Urinary bladder (tissue), 3 donors: ENCODE measurements at regions not wholly inside any gene's neighbourhood (a gene's known extent, or its start where the extent isn't known, plus 50 kb on each side); places are given as distances from the start of the nearest gene placed in this dataset.

ENCODE experiments used
- DNase-seq: peaks from one replicate; pipeline ENCODE4 v3.0.0-alpha.2; 2015; ENCODE audit errors: extremely low spot score
- H3K27ac ChIP-seq: one replicate; pipeline ENCODE4 v1.5.1; 2013; ENCODE audit warnings: low read depth, mild to moderate bottlenecking, moderate library complexity
- H3K36me3 ChIP-seq: one replicate; pipeline ENCODE4 v1.6.1; 2013; ENCODE audit warnings: mild to moderate bottlenecking, moderate library complexity; ENCODE audit not compliant: insufficient read depth
- H3K4me1 ChIP-seq: one replicate; pipeline ENCODE4 v1.6.1; 2013; ENCODE audit warnings: mild to moderate bottlenecking, moderate library complexity; ENCODE audit not compliant: insufficient read depth
- H3K4me3 ChIP-seq: one replicate; pipeline ENCODE4 v1.5.1; 2013; ENCODE audit warnings: low read depth, low read length
- WGBS: extraction: QIAGEN DNeasy Blood & Tissue Kit; methylation state at CpG from one replicate; pipeline ENCODE4 v1.1.7; 2013; 5-methylcytosine and 5-hydroxymethylcytosine counted together
- donor health status: healthy with polysubstance abuse.
- donor health status: healthy.

DNA sequence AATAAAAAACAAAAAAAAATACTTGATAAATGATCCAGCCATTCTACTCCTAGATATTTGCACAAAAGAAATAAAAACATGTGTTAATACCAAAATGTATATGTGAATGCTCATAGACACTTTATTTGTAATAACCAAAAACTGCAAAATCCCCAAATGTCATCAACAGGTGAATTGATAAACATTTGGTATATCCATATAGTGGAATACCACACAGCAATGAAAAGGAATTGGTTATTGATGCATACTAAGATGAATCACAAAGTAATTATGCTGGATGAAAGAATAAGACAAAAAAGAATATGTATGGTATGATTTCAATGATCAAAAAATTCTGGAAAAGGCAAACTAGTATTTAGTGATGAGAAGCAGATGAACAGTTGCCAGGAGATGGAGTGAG, 124.7 kb upstream of the VASH1 start:
- Histone ChIP-seq H3K4me1 (no peaks in the 10 kb centered on the region), H3K36me3 (no peaks in the 10 kb centered on the region), H3K27ac (no peak overlapping the region), H3K4me3 (no peak overlapping the region)
- DNase-seq, result no peak

DNA sequence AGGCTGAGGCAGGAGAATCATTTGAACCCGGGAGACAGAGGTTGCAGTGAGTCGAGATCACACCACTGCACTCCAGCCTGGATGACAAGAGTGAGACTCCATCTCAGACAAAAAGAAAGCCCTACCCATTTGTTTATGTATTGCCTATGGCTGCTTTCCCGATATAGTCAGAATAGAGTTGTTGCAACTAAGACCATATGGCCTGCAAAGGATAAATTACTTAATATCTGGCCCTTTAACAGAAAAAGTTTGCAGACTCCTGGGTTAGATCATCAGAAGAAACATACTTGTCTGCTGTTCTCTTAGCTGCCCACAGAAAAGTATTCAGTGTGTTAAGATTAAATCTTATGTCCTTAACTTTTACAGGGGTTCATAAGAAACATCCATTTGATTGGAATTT, 122.4 kb upstream of the VASH1 start:
- no peak overlapping the region for H3K4me3 ChIP-seq
- H3K4me1 ChIP-seq, result no peaks in the 10 kb centered on the region
- no peak overlapping the region for H3K27ac ChIP-seq
- DNase-seq, result no peak
- H3K36me3 ChIP-seq, result no peaks in the 10 kb centered on the region
- WGBS, result 64% methylated on average over 3 of the region's 3 CpGs

DNA sequence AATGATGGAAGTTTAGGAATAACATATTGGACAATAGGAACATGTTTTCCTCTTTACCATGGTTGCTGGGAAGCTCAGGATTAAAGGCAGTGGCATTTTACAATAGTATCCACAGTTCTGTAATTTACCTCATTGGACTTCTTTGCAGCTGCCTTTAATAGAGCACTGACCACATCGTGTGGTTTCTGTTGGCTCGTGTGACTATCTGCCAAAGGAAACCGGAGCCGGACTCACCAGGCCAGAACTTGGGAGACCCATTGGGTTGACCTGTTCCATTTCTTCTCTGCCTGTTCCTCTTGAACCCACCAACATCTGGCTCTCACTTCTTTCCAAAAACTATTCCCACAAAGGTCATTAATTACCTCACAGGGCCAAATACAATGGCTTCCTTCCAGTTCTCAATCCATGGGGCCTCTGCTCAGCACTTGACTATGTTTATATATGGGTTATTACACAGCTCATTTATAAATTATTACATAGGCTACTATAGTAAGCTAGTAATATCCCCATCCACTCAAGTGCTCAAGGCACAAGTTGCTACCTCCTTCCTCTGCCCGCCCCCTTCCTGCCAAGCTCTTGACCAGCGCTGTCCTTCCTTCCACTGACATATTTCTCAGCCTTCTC, 121.5 kb upstream of the VASH1 start:
- no peak for DNase-seq
- WGBS, result 90% methylated on average over 5 of the region's 6 CpGs
- Histone ChIP-seq H3K27ac (no peak overlapping the region), H3K4me3 (no peak overlapping the region), H3K36me3 (no peaks in the 10 kb centered on the region), H3K4me1 (no peaks in the 10 kb centered on the region)

DNA sequence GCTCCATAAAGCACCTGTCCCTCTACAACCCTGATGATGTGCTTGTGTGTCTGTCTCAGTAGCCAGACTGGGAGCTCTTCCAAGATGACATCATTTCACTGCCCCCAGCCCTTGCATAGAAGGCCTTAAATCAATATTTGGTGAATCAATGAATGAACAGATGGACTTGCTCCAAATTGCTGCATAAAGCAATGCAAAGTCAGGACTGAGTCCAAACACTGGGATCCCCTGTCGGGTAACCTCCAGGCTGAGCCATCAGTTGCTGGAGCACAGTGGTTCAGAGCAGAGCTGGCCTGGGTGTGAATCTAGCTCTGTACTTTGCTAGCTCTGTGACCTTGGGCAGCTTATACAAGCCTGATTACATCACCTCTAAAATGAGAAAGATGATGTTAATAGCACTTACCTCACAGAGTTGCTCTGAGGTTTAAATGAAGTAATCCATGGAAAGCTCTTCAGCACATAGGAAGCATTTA, 120.3 kb upstream of the VASH1 start:
- Histone ChIP-seq H3K4me3 (no peak overlapping the region), H3K4me1 (no peaks in the 10 kb centered on the region), H3K27ac (no peak overlapping the region), H3K36me3 (no peaks in the 10 kb centered on the region)
- 51% methylated on average over 1 of the region's 1 CpG for WGBS
- DNase-seq, result no peak

DNA sequence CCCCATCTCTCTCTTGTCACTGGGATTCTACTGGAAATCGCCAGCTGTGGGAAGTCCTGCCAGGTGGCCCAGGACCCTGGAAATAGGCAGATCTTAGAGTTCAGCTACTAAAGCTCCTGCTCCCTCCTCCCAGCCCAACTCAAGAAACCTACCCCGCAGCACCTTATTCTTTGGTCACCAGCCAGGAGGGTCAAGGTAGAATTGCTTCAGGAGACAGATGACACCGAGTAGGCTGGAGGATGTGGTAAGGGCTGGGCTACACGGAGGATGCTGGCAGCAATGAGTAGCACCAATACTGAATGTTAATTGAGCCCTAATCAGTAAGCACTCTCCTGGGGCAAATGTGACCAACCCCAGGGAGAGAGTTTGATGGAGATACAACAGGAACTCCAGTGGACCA, 119.7 kb upstream of the VASH1 start:
- Histone ChIP-seq H3K4me1 (no peaks in the 10 kb centered on the region), H3K4me3 (no peak overlapping the region), H3K36me3 (no peaks in the 10 kb centered on the region), H3K27ac (no peak overlapping the region)
- 72% methylated on average over 4 of the region's 4 CpGs for WGBS
- DNase-seq, result no peak

DNA sequence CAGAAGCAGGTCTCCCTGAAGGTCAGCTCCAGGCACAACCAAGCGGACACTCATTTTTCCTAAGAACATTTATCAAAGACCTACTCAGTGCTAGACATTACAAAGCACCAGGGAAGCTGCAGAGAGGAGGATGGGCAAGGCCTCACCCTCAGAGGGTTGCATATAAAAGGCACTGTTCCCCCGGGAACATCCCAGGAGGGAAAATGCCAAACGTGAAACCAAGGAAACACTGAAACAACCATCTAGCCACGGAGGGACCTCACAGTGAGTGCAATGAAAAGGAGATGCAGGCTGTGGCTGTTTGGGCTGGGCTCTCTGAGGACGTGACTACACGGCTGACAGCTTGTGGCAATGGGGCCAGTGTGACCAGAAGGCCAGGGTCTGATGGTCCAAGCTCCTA, 117.4 kb upstream of the VASH1 start:
- Histone ChIP-seq H3K27ac (no peak overlapping the region), H3K36me3 (no peaks in the 10 kb centered on the region), H3K4me1 (no peaks in the 10 kb centered on the region), H3K4me3 (no peak overlapping the region)
- WGBS, result 60% methylated on average over 6 of the region's 6 CpGs
- DNase-seq, result no peak

DNA sequence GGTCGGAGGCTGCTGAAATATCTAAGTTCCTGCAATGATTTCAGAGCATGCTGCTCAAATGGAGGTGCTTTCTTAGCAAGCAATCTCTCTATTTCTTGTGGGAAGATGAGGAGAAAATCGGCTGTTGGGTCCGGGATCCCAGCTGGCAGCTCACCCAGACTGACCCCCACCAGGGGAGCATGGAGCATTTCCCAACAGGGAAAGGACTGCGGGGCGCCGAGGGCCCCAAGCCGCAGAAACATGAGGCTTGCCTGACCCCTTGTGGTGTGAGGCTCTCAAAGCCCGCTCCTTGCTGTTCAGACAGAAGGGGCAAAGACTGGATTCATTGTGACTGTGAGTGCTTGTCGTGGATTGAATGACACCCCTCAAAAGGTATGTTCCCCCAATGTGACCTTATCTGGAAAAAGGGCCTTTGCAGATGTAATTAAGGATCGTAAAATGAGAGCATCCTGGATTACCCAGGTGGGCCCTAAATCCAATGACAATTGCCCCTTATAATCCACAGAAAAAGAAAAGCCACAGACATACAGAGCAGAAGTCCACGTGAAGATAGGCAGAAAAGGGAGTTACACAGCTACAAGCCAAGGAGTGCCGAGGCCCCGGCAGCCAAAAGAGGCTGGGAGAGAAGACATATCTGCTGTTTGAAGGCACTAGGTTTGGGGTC, 116.3 kb upstream of the VASH1 start:
- Histone ChIP-seq H3K4me1 (no peaks in the 10 kb centered on the region), H3K27ac (no peak overlapping the region), H3K36me3 (no peaks in the 10 kb centered on the region), H3K4me3 (no peak overlapping the region)
- WGBS, result 18% methylated on average over 13 of the region's 13 CpGs
- DNase-seq, result no peak

DNA sequence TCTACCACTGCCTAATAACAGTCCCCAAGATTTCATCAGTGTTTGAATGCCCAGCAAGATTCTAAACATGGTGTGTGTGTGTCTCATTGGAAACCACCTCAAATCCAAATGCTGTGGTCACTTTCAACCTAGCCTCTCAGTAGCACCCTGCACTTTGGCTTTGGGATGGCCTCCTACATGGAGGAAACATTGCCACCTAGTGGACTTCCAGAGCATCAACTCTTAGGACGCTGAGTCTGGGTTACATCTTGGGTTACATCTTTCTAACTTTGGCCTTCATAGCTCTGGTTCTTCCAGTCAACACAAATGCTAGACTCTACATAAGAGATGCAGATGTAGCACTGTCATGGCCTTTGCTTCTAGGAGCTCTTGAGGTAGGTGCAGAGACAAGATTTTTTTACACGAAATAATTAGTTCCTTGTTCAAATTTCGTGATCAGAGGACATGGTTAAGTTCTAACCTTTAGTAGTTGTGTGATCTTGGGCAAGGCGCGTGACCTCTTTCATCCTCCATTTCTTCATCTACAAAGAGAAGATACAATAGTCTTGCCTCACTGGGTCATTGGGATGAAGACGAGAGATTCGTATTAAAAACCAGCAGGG, 113.5 kb upstream of the VASH1 start:
- no peak for DNase-seq
- WGBS, result 81% methylated on average over 7 of the region's 7 CpGs
- Histone ChIP-seq H3K4me1 (no peaks in the 10 kb centered on the region), H3K27ac (no peak overlapping the region), H3K4me3 (no peak overlapping the region), H3K36me3 (no peaks in the 10 kb centered on the region)

DNA sequence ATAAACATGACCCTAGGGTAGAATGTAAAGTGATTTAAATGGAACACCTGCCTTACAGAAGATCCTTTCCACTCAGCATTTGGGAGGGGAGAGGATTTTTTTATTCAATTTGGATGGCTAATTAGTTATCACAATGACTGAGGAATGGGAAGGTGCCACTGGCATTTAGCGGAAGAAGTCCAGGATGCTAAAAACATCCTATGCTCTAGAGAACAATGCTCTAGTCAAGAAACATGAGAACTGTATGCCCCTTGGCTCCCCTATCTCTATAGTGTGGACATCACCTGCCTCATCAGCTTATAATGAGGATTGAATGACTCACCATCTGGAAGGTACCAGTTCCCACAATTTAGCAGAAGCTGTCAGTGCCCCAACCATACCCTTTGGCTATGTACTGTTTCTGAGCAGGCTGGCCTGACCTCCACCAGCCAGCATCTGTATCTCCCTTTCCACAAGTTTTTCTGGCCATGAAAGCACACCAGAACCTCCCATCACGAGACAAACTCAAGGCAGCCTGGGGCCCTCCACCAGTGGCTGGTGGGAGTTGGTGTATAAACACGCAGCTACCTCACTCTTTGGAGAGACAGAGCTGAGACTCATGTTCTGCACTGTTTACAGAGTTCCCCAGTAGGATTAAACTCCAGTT, 109.7 kb upstream of the VASH1 start:
- DNase-seq, result no peak
- no peak overlapping the region for H3K27ac ChIP-seq
- H3K4me1 ChIP-seq, result no peaks in the 10 kb centered on the region
- no peak overlapping the region for H3K4me3 ChIP-seq
- whole genome bisulfite sequencing, result 65% methylated on average over 3 of the region's 3 CpGs
- H3K36me3 ChIP-seq, result no peaks in the 10 kb centered on the region

DNA sequence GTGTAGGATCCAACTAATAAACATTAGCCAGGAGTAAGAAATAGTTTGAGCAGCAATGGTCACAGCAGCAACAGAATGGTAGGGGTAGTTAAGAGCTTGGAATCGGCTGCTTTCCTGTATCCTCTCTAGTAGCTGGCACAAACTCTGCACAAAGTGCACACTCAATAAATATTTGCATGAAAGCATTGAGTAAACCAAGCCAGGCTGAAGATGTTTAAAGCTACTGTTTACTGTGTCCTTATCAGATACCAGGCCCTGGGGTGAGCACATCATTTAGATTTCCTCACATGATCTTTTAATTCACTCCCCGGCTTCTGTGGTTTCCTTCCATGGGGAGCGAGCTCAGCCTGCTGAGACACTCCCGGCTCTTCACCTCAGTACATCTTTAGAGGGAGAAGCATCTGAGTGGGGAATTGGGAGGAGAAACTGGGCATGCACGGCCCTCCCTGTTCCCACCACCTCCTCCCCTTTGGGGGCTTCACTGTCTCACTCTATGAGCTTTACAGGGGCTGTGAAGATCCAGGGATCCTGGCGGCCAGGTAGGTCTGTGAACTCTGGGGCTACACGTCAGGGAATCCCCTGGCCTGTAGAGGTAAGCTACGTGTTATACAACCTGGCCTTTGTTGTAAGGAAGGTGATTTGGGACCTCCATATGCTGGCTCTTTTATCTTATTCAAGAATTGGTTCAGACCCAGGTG, 107.2 kb upstream of the VASH1 start:
- WGBS, result 54% methylated on average over 8 of the region's 8 CpGs

DNA sequence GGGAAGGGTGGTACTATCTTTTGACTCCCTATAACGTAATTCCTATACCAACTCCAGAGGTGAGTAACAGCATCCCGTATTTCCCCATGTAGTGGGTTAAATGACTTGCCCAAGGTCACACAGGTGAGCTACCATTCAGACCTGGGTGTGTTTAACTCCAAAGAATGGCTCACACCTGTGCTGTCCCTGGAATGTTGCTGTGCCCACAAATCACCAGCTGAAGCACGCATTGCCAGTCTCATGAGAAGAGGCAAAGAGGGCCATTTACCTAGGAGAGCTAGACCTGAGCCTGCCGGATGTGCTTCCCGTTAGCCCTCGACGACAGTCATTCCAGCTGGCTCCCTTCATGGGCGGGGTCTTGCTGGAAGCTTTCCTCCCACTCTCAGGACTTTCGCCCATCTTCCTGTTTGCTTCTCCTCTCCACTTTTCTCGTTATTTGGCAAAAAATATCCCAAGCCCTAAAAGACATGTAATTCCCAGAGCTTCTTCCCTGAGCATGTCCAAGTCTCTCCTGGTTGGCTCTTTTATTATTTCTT, 106.6 kb upstream of the VASH1 start:
- WGBS, result 40% methylated on average over 10 of the region's 10 CpGs

More for the DNA sequence above, 107.2 kb upstream of the VASH1 start:
- Histone ChIP-seq H3K36me3 (no peaks in the 10 kb centered on the region), H3K4me3 (no peak overlapping the region), H3K4me1 (no peaks in the 10 kb centered on the region), H3K27ac (no peak overlapping the region)
- no peak for DNase-seq

DNA sequence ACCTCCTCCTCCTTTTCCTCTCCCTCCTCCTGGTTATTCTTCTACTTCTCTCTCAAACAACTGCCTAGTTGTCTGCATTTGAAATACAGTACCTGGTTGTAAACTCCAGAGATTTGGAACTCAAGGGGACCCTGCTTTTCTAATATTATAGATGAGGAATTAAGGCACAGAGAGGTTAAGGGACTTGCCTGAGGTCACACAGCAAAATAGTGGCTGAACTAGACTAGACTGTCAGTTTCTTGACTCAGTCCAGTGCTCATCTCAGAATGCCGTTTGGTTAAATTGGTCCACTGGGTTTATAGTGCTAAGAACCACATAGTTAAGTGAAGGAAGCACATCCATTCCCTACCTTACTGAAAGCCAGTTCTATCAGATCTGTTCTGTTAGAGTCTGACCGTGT, 105.9 kb upstream of the VASH1 start:
- Histone ChIP-seq H3K36me3 (no peaks in the 10 kb centered on the region), H3K4me3 (no peak overlapping the region), H3K27ac (no peak overlapping the region), H3K4me1 (no peaks in the 10 kb centered on the region)
- no peak for DNase-seq
- 73% methylated on average over 2 of the region's 2 CpGs for WGBS

More for the DNA sequence above, 106.6 kb upstream of the VASH1 start:
- Histone ChIP-seq H3K36me3 (no peaks in the 10 kb centered on the region), H3K4me1 (no peaks in the 10 kb centered on the region), H3K27ac (no peak overlapping the region), H3K4me3 (no peak overlapping the region)
- DNase-seq, result no peak

DNA sequence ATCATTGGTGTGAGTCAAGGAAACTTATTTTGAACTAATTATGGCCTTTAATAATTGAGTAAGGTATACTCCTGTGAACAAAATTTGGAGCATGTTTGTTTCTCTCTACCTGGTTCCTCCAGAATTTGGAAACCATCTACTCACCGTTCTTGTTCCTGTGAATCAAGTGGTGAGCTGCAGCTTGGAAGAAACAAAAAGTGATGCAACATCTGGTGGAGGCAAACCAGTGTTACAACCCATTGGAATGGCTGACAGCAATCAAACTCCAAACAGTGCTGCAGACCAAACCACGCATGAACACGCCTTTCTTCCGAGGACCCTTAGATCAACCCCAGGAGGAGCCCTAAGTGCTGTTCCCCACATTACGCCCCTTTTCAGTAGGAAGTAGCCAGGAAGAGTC, 104.7 kb upstream of the VASH1 start:
- WGBS, result 85% methylated on average over 5 of the region's 5 CpGs

More for the DNA sequence above, 104.7 kb upstream of the VASH1 start:
- Histone ChIP-seq H3K27ac (no peak overlapping the region), H3K4me1 (no peaks in the 10 kb centered on the region), H3K36me3 (no peaks in the 10 kb centered on the region), H3K4me3 (no peak overlapping the region)
- DNase-seq, result no peak
